Endothelial cell of umbilical vein (primary cell): ENCODE measurements at regions not wholly inside any gene's neighbourhood (a gene's known extent, or its start where the extent isn't known, plus 50 kb on each side); places are given as distances from the start of the nearest gene placed in this dataset.
A peak's percentile ranks its signal among the peaks of the same experiment; 100 is the strongest.

Experiments used
- BruUV-seq: library from RNA; stranded (reverse); fragments of 400-500 nt; replicated peaks from 2 replicates; lab custom pipeline; 2021; lab: Mats Ljungman, UMichigan
- CTCF ChIA-PET: fragments of 300-600, 350-600 bp; sonication (Branson Sonifier 250); formaldehyde crosslinking; loops from one replicate; lab custom pipeline; 2021; ENCODE audit warnings: antibody characterized with exemption, inconsistent platforms; lab: Charles Lee
- POLR2A ChIA-PET: fragments of 300-600, 350-600 bp; sonication (Branson Sonifier 250); formaldehyde crosslinking; loops from one replicate; lab custom pipeline; 2021; ENCODE audit warnings: antibody characterized with exemption, inconsistent platforms; lab: Charles Lee
- DNase-seq: peaks from one replicate; pipeline ENCODE4 v3.0.0-alpha.2; 2011; ENCODE audit warnings: low read depth, low spot score
- FAIRE-seq: peaks from 2 replicates; lab custom pipeline; 2011; peaks lifted over from hg19 to GRCh38; lab: Jason Lieb, UNC
- H2AFZ ChIP-seq: 2 replicates; pipeline ENCODE4 v1.6.0; 2012; ENCODE audit warnings: low read depth, low read length, control low read depth, inconsistent platforms
- H3K27ac ChIP-seq: 2 replicates; pipeline ENCODE4 v1.5.1; 2011; ENCODE audit warnings: low read depth, mild to moderate bottlenecking, control low read depth, low read length, moderate library complexity; ENCODE audit not compliant: insufficient read depth
- H3K27me3 ChIP-seq, 2 experiments: 2 replicates each; pipeline versions ENCODE4 v1.6.0 to v1.6.1; 2011; ENCODE audit warnings: low read length in 2 of 2, mixed read lengths in 1 of 2; ENCODE audit not compliant: control insufficient read depth in 2 of 2, insufficient read depth in 2 of 2
- H3K36me3 ChIP-seq, 2 experiments: 2 replicates in 1 of 2; 3 replicates in 1 of 2; pipeline ENCODE4 v1.5.1; 2011; ENCODE audit warnings: low read length in 2 of 2, mild to moderate bottlenecking in 1 of 2, moderate library complexity in 1 of 2; ENCODE audit not compliant: control insufficient read depth in 2 of 2, insufficient read depth in 2 of 2; ENCODE audit errors: extremely low read depth in 1 of 2
- H3K4me1 ChIP-seq: 3 replicates; pipeline ENCODE4 v1.5.1; 2011; ENCODE audit warnings: mild to moderate bottlenecking, low read length; ENCODE audit not compliant: control insufficient read depth, insufficient read depth; ENCODE audit errors: extremely low read depth
- H3K4me2 ChIP-seq: 2 replicates; pipeline ENCODE4 v1.6.1; 2011; ENCODE audit warnings: low read length, control low read depth, mixed read lengths; ENCODE audit not compliant: insufficient read depth
- H3K4me3 ChIP-seq, 3 experiments: fragments of 200-600 bp in 1 of 3; sonication (generic), shearing (Covaris generic) in 1 of 3; replicated peaks in 1 of 3; 2 replicates each; pipeline ENCODE4 v1.5.1; 2011 to 2016; ENCODE audit warnings: control low read depth in 3 of 3, low read length in 3 of 3, mild to moderate bottlenecking in 2 of 3, inconsistent platforms in 1 of 3, low read depth in 1 of 3, moderate library complexity in 1 of 3; ENCODE audit not compliant: insufficient read depth in 1 of 3
- H3K79me2 ChIP-seq: 2 replicates; pipeline ENCODE4 v1.6.0; 2012; ENCODE audit warnings: low read length, inconsistent platforms; ENCODE audit not compliant: control insufficient read depth, insufficient read depth
- H3K9ac ChIP-seq: replicated peaks from 2 replicates; pipeline ENCODE3; 2011; ENCODE audit warnings: low read length, control low read depth; ENCODE audit not compliant: insufficient read depth; ENCODE audit errors: extremely low read depth
- H3K9me1 ChIP-seq: replicated peaks from 3 replicates; pipeline ENCODE4 v1.6.0; 2011; ENCODE audit warnings: mild to moderate bottlenecking, low read length; ENCODE audit not compliant: control insufficient read depth, insufficient read depth; ENCODE audit errors: extremely low read depth
- H3K9me3 ChIP-seq: replicated peaks from 2 replicates; pipeline ENCODE4 v1.5.1; 2012; ENCODE audit warnings: low read length, inconsistent platforms; ENCODE audit not compliant: control insufficient read depth, insufficient read depth
- H4K20me1 ChIP-seq: replicated peaks from 2 replicates; pipeline ENCODE3; 2011; ENCODE audit warnings: mild to moderate bottlenecking, low read length; ENCODE audit not compliant: control insufficient read depth, insufficient read depth; ENCODE audit errors: extremely low read depth
- CTCF ChIP-seq, 2 donors: IDR thresholded peaks; 1 replicate in 1 of 2; 2 replicates in 1 of 2; pipeline ENCODE4 v1.5.1; 2011; ENCODE audit warnings: low read length in 2 of 2, mild to moderate bottlenecking in 2 of 2, moderate library complexity in 2 of 2, control low read depth in 1 of 2, inconsistent platforms in 1 of 2, low read depth in 1 of 2; ENCODE audit not compliant: insufficient read depth in 1 of 2; ENCODE audit errors: extremely low read depth in 1 of 2
- FOS ChIP-seq: IDR thresholded peaks from 2 replicates; pipeline ENCODE4 v1.6.1; 2011; ENCODE audit warnings: mild to moderate bottlenecking, low read length, moderate library complexity, borderline replicate concordance; ENCODE audit not compliant: insufficient read depth
- GATA2 ChIP-seq: IDR thresholded peaks from 2 replicates; pipeline ENCODE4 v1.7.0; 2011; ENCODE audit warnings: low read depth, mild to moderate bottlenecking, moderate library complexity, mixed read lengths, low read length; ENCODE audit not compliant: insufficient read length, insufficient read depth
- JUN ChIP-seq: IDR thresholded peaks from 2 replicates; pipeline ENCODE4 v1.6.1; 2011; ENCODE audit warnings: borderline replicate concordance, low read depth; ENCODE audit not compliant: insufficient read length, insufficient read depth
- MAX ChIP-seq: IDR thresholded peaks from 2 replicates; pipeline ENCODE4 v1.6.1; 2011; ENCODE audit not compliant: insufficient read depth, insufficient read length
- MYC ChIP-seq: IDR thresholded peaks from one replicate; pipeline ENCODE4 v1.6.1; 2011; ENCODE audit warnings: mild to moderate bottlenecking, low read depth, low read length
- POLR2A ChIP-seq: IDR thresholded peaks from 2 replicates; pipeline ENCODE4 v1.6.1; 2012; ENCODE audit warnings: low read depth, mild to moderate bottlenecking, control low read depth, low read length
- POLR2AphosphoS5 ChIP-seq: IDR thresholded peaks from 2 replicates; pipeline ENCODE4 v1.6.1; 2012; ENCODE audit warnings: low read depth, mild to moderate bottlenecking, control low read depth, low read length, moderate library complexity; ENCODE audit not compliant: insufficient read depth
- dilution Hi-C: fragments of 300-500 bp; cut with MboI; formaldehyde crosslinking; loops from one replicate; pipeline ENCODE4 v1.15.0; 2019; ENCODE audit warnings: low sequenced_read_pairs; ENCODE audit not compliant: extremely low pct_ligation_motif_present
- intact Hi-C: fragments of 100-400 bp; cut with micrococcal nuclease; formaldehyde crosslinking; loops from one replicate; pipeline ENCODE4 v1.10.0; 2022

DNA sequence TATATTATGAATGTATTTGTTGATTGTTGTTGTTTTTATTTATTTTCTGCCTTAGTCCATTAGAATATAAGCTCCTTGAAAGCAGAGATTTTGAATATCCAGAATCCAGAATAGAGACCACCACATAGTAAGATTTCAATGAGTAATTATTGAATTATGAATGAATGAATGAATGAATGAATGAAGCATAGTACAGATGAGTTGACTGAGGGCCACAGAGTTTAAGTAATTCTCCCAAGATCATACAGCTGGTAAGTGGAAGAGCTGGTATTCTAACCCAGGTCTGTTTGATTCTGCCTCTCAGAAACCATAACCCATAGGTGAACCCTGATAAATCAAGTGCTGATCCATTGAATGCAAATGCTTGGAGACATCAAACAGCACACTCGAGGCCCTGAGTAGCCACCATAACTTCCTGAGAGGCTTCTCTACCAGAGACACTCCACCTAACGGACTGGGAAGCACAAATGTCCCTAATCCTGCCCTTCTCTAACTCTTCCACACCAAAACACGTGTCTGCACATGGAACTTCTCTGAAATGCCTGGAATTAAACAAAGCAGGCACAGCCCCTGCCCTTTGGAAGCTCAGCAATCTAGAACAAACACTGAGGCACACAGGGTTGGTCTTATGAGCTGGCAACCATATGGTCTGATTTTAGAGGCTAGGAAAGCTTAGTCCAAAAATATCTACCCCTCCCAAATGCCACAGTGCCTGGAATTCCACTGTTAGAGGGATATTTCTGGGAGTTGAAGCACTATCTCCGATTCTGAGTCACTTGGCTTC is 190.1 kb downstream of the FOXO1 start:
- dilution Hi-C loops (no loop called here), intact Hi-C loops (no loop called here)
- H3K9ac ChIP-seq: peak overlapping the region; percentile 22
- TF ChIP-seq POLR2AphosphoS5: no peak
- TF ChIP-seq GATA2: no peak
- TF ChIP-seq POLR2A: no peak
- no peak for TF ChIP-seq MYC
- TF ChIP-seq CTCF (IDR thresholded peaks at IDR 0.05; ENCODE audit: extremely low read depth in 1 of 2, insufficient read depth in 1 of 2, low read depth in 1 of 2, low read length in 2 of 2): no peak
- TF ChIP-seq FOS: no peak
- peak; percentile 25 for TF ChIP-seq MAX
- TF ChIP-seq JUN: no peak
- ChIA-PET CTCF (no interaction called here), POLR2A (no interaction called here)
- H4K20me1 ChIP-seq: no peaks in the 10 kb centered on the region
- H3K9me1 ChIP-seq: no peaks in the 10 kb centered on the region
- no peaks in the 10 kb centered on the region for H3K79me2 ChIP-seq
- no TSS peak for BruUV-seq
- H3K9me3 ChIP-seq: no peaks in the 10 kb centered on the region
- H3K4me1 ChIP-seq: peaks cover 32% of the 10 kb centered on the region
- peak overlapping the region; percentile 34 for H3K27ac ChIP-seq
- H3K36me3 ChIP-seq: no peaks in the 10 kb centered on the region
- no peak overlapping the region for H3K4me3 ChIP-seq
- DNase-seq: peak; percentile 47
- FAIRE-seq: peak; percentile 53
- H3K27me3 ChIP-seq: no peaks in the 10 kb centered on the region
- H2AFZ ChIP-seq: peak overlapping the region; percentile 92
- peak overlapping the region; percentile 1 for H3K4me2 ChIP-seq
